Effector memory CD8-positive, alpha-beta T cell (primary cell): ENCODE measurements at regions not wholly inside any gene's neighbourhood (a gene's known extent, or its start where the extent isn't known, plus 50 kb on each side); places are given as distances from the start of the nearest gene placed in this dataset.

Experiments used
- ATAC-seq: fragments of 150-1000 bp; cut with Tn5 transposase; replicated peaks from 2 replicates; pipeline ENCODE4 v1.10.0; 2021; ENCODE audit warnings: mild to moderate bottlenecking, moderate library complexity
- DNase-seq, 3 experiments: peaks; one replicate each; pipeline ENCODE4 v3.0.0; 2021
- H3K27ac Mint-ChIP-seq, 2 donors: one replicate each; pipeline ENCODE4 v1.8.0; 2022; ENCODE audit warnings: mild to moderate bottlenecking in 2 of 2, mixed read lengths in 2 of 2, moderate library complexity in 2 of 2
- H3K27me3 Mint-ChIP-seq, 2 donors: one replicate each; pipeline ENCODE4 v1.8.0; 2022; ENCODE audit warnings: mixed read lengths in 2 of 2
- H3K36me3 Mint-ChIP-seq: one replicate; pipeline ENCODE4 v1.8.0; 2022; ENCODE audit warnings: mild to moderate bottlenecking, moderate library complexity, mixed read lengths; ENCODE audit not compliant: insufficient read depth
- H3K4me1 Mint-ChIP-seq, 2 donors: one replicate each; pipeline ENCODE4 v1.8.0; 2022; ENCODE audit warnings: low read depth in 2 of 2, mixed read lengths in 2 of 2
- H3K4me3 Mint-ChIP-seq, 2 donors: one replicate each; pipeline ENCODE4 v1.8.0; 2022; ENCODE audit warnings: mild to moderate bottlenecking in 2 of 2, mixed read lengths in 2 of 2, moderate library complexity in 2 of 2
- H3K9me3 Mint-ChIP-seq, 2 donors: one replicate each; pipeline ENCODE4 v1.8.0; 2022; ENCODE audit warnings: mixed read lengths in 2 of 2

DNA sequence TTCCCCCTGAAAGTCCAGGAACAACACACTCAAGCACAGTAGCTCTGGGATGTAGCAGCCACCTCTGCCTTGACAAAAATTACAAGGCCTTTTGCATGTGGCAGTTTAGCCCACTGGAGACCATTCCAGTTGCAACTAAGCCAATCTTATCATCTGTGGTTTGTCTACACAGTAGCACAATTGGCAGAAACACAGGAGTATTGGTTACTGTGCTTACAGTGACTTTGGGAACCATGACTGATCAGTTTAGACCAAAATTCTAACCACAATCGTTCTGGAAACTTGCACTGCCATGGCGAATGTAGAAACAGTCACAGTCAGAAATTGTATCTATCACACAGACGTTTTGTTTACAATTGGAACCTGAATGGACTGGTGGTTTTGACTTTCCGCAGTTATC lies 403.7 kb upstream of the MEIS1 start:
- Mint-ChIP-seq H3K36me3 (no peaks in the 10 kb centered on the region), H3K27me3 (no peaks in the 10 kb centered on the region), H3K4me3 (no peak overlapping the region), H3K4me1 (no peaks in the 10 kb centered on the region), H3K27ac (no peak overlapping the region), H3K9me3 (peaks cover 0 to 9% of the 10 kb centered on the region in 2 donors)
- DNase-seq (no peak), ATAC-seq (no peak)

GRCh38 chr2:66030553-66030952 lies 404.4 kb upstream of the MEIS1 start:
- Mint-ChIP-seq H3K27ac (no peak overlapping the region), H3K4me1 (no peaks in the 10 kb centered on the region), H3K9me3 (peaks cover 2 to 9% of the 10 kb centered on the region in 2 donors), H3K36me3 (no peaks in the 10 kb centered on the region), H3K4me3 (no peak overlapping the region), H3K27me3 (no peaks in the 10 kb centered on the region)
- ATAC-seq, result no peak
- no peak for DNase-seq

DNA sequence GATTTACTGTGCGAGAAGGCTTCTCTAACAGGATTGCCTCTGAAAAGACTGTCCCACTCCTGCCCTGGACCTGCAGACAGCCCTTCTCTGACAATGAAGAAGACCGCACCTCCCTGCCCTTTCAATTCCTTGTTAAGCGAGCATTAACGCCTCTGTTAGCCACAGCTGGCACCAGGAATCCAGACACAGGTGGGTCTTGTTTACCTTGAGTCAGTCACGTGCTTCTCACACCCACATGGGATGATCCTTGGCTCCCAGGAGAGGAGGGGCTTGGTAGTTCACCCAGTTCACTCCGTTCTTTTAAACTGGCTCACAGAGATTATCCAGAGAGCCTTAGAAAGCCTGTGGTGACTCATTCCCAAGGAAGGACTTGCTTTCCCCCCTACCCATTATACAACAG lies 410.5 kb upstream of the MEIS1 start:
- Mint-ChIP-seq H3K4me1 (no peaks in the 10 kb centered on the region), H3K9me3 (peaks cover 2 to 3% of the 10 kb centered on the region in 2 donors), H3K27me3 (no peaks in the 10 kb centered on the region), H3K27ac (no peak overlapping the region), H3K36me3 (no peaks in the 10 kb centered on the region), H3K4me3 (no peak overlapping the region)
- DNase-seq (no peak), ATAC-seq (no peak)

DNA sequence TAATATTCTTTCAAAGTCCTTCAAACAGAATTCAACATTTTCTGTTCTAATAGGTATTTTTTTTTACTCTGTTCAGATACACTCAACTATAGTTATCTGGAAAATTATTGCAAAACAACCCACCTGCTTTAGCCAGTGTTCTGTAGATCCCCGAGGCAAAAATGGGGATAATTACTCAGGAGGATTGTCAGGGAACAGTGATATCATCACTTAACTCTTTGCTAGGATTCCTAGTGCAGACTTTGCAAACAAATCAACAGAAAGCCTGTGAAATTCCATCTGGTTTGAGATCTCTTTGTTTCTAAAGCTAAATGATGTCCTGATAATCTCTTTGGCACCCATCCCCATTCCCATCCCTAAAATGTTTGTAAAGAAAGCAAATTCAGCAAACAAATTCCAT lies 413.6 kb upstream of the MEIS1 start:
- H3K4me3 Mint-ChIP-seq, result no peak overlapping the region
- DNase-seq (no peak), ATAC-seq (no peak)
- no peaks in the 10 kb centered on the region for H3K36me3 Mint-ChIP-seq
- H3K9me3 Mint-ChIP-seq, result peaks cover 0 to 3% of the 10 kb centered on the region in 2 donors
- no peaks in the 10 kb centered on the region for H3K4me1 Mint-ChIP-seq
- no peak overlapping the region for H3K27ac Mint-ChIP-seq
- no peaks in the 10 kb centered on the region for H3K27me3 Mint-ChIP-seq

DNA sequence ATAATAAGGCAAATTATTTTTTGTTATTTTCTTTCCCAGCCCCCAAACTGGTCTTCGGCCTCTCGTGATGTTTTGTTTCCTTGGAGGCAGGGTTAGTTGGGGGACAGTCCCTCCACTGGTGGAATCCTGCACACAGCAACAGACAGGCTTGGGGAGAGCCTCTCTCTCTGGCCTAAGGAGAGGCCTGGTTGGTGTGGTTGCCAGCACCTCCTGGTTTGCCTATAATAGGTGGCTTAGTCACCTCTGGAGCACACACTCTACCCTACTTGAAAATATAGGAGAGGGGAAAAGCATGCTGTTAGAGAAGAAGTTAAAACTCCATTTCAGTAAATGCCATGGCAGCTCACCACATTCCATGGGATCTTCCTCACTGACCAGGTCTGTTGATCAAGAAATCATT lies 417.2 kb upstream of the MEIS1 start:
- no peaks in the 10 kb centered on the region for H3K4me1 Mint-ChIP-seq
- no peaks in the 10 kb centered on the region for H3K27me3 Mint-ChIP-seq
- H3K36me3 Mint-ChIP-seq, result no peaks in the 10 kb centered on the region
- ATAC-seq (no peak), DNase-seq (no peak)
- H3K27ac Mint-ChIP-seq, result no peak overlapping the region
- H3K4me3 Mint-ChIP-seq, result no peak overlapping the region
- peaks cover 1 to 14% of the 10 kb centered on the region in 2 donors for H3K9me3 Mint-ChIP-seq

- no peaks in the 10 kb centered on the region for H3K36me3 Mint-ChIP-seq
- H3K27ac Mint-ChIP-seq, result no peak overlapping the region
- no peak overlapping the region for H3K4me3 Mint-ChIP-seq
- H3K4me1 Mint-ChIP-seq, result no peaks in the 10 kb centered on the region
- no peaks in the 10 kb centered on the region for H3K27me3 Mint-ChIP-seq
- DNase-seq (no peak), ATAC-seq (no peak)
- peaks cover 0 to 14% of the 10 kb centered on the region in 2 donors for H3K9me3 Mint-ChIP-seq
Observed at GRCh38 chr2:66014450-66014849, 420.5 kb upstream of the MEIS1 start.

DNA sequence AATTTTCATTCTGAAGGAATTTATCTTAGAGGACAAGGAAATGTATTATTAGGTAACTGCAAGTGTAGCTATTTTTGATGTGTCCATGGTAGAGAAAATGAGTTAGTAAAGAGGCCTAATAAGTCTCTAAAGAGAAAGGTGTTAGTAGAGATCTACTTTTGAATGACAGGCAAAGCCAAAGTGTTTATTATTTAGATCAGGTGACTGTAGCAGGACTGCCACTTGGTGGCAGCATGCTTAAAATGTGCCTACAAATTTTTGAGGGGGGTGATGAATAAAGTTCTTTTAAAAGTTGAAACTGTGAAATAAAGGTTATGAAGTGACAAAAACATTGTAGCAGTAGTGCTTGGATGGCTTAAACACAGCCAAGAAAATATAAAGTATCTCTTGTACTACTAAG lies 421.5 kb upstream of the MEIS1 start:
- Mint-ChIP-seq H3K27ac (no peak overlapping the region), H3K4me1 (no peaks in the 10 kb centered on the region), H3K4me3 (no peak overlapping the region), H3K27me3 (no peaks in the 10 kb centered on the region), H3K36me3 (no peaks in the 10 kb centered on the region), H3K9me3 (peaks cover 0 to 14% of the 10 kb centered on the region in 2 donors)
- no peak for DNase-seq
- ATAC-seq, result no peak

DNA sequence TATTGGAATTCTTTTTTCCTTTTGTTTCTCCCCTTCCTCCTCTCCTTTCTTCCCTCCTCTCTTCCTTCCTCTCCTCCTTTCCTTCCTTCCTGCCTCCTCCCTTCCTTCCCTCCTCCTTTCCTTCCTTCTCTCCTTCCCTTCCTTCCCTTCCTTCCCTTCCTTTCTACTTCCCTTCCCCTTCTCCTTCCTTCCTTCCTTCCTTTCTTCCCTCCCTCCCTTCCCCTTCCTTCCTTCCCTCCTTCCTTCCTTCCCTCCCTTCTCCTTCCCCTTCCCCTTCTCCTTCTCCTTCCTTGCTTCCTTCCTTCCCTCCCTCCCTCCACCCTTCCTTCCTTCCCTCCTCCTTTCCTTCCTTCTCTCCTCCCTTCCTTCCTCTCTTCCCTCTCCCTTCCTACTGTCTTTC lies 431.0 kb upstream of the MEIS1 start:
- Mint-ChIP-seq H3K4me1 (no peaks in the 10 kb centered on the region), H3K4me3 (no peak overlapping the region)
- no peak for DNase-seq

GRCh38 chr2:66001538-66001937 lies 433.4 kb upstream of the MEIS1 start:
- H3K4me1 Mint-ChIP-seq, result no peaks in the 10 kb centered on the region
- peaks cover 0 to 4% of the 10 kb centered on the region in 2 donors for H3K9me3 Mint-ChIP-seq

More for the DNA sequence above, 431.0 kb upstream of the MEIS1 start:
- H3K27ac Mint-ChIP-seq, result no peak overlapping the region
- no peaks in the 10 kb centered on the region for H3K36me3 Mint-ChIP-seq
- H3K27me3 Mint-ChIP-seq, result no peaks in the 10 kb centered on the region
- H3K9me3 Mint-ChIP-seq, result peaks cover 0 to 3% of the 10 kb centered on the region in 2 donors
- no peak for ATAC-seq

DNA sequence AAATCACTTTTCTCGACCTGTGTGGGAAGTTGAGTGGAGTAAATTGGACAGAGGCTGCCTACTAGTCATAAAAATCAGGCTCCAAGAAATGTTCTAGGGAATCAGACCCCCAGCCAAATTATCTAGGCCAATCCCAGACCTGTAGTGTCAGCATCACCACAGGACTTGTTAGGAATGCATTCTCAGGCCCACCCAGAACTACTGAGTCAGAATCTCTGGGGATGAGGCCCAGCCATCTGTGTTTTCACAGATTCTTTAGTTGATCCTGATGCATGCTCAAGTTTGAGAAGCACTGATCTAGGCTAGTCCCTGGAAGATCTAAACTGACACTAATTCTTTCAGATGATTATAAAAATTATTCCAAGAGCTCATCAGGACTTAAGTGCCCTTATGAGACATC lies 434.0 kb upstream of the MEIS1 start:
- Mint-ChIP-seq H3K27ac (no peak overlapping the region), H3K36me3 (no peaks in the 10 kb centered on the region)
- DNase-seq, result no peak

More at GRCh38 chr2:66001538-66001937, 433.4 kb upstream of the MEIS1 start:
- ATAC-seq (no peak), DNase-seq (no peak)
- no peak overlapping the region for H3K4me3 Mint-ChIP-seq
- H3K27me3 Mint-ChIP-seq, result no peaks in the 10 kb centered on the region
- H3K36me3 Mint-ChIP-seq, result no peaks in the 10 kb centered on the region
- H3K27ac Mint-ChIP-seq, result no peak overlapping the region

DNA sequence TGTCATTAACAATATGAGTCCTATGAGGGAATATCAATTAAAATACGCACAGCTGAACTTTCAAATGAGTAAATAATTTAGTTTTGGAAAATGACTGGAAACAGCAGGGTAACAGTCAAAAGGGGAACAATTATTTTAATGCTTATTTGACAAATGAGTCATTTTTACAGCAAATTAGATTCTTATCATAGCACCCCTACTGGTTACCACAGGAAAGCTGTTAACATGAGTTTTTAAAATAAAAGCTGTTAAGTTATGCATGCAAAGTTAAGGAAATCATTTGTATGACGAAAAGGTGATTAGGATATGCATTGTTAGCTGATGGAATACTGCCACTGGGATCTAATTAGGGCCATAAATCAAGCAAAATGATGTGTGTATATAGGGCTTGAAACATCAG lies 435.1 kb upstream of the MEIS1 start:
- ATAC-seq, result no peak
- no peak for DNase-seq
- Mint-ChIP-seq H3K4me3 (no peak overlapping the region), H3K9me3 (peaks cover 0 to 4% of the 10 kb centered on the region in 2 donors), H3K4me1 (no peaks in the 10 kb centered on the region), H3K27me3 (no peaks in the 10 kb centered on the region), H3K36me3 (no peaks in the 10 kb centered on the region), H3K27ac (no peak overlapping the region)

More for the DNA sequence above, 434.0 kb upstream of the MEIS1 start:
- Mint-ChIP-seq H3K27me3 (no peaks in the 10 kb centered on the region), H3K4me3 (no peak overlapping the region), H3K9me3 (peaks cover 0 to 4% of the 10 kb centered on the region in 2 donors), H3K4me1 (no peaks in the 10 kb centered on the region)
- no peak for ATAC-seq

DNA sequence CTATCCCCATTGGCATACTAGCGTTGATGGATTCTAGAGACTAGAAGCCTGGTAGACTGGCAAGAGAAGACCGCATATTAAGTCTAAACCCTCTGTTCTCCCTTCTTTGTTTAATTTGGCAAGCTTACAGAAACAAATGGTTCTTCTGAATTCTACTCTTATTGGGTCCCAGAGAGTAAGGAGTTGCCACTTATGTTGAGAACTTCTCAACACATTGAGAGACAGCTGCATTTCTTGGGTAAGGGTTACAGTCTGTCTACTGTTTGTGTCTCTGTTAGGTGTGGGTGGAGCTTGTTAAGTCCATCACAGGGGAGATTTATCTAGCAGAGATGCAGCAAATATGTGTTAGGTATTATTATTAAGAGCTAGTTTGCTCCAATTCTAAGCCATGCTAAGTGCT lies 435.8 kb upstream of the MEIS1 start:
- H3K27ac Mint-ChIP-seq, result no peak overlapping the region
- no peaks in the 10 kb centered on the region for H3K36me3 Mint-ChIP-seq
- H3K27me3 Mint-ChIP-seq, result no peaks in the 10 kb centered on the region
- DNase-seq (no peak), ATAC-seq (no peak)
- no peaks in the 10 kb centered on the region for H3K4me1 Mint-ChIP-seq
- H3K4me3 Mint-ChIP-seq, result no peak overlapping the region
- H3K9me3 Mint-ChIP-seq, result peaks cover 0 to 2% of the 10 kb centered on the region in 2 donors

DNA sequence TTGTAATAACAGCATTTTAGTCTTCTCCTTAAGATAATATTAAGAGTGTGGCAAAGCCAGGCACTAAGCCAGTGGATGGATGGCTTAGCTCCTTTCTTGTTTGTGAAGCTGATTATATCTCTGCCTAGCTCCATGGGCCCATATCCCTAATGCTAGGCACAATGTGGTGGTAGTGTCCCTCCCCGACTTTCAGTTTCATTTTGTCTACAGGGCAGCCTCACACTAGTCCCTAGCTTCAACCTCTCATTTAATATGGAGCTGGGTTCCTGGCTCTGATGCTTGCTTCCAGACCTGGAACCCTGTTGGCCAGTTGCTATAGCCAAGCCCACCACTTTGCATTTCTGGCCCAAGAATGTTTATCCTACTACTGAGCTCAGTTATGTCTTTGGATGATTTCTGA lies 437.0 kb upstream of the MEIS1 start:
- no peak overlapping the region for H3K27ac Mint-ChIP-seq
- H3K27me3 Mint-ChIP-seq, result no peaks in the 10 kb centered on the region
- no peak for DNase-seq
- no peak overlapping the region for H3K4me3 Mint-ChIP-seq
- peaks cover 0 to 2% of the 10 kb centered on the region in 2 donors for H3K9me3 Mint-ChIP-seq
- ATAC-seq, result no peak
- H3K4me1 Mint-ChIP-seq, result no peaks in the 10 kb centered on the region
- H3K36me3 Mint-ChIP-seq, result no peaks in the 10 kb centered on the region

GRCh38 chr2:65992198-65992554 lies 442.7 kb upstream of the MEIS1 start:
- Mint-ChIP-seq H3K27ac (no peak overlapping the region), H3K4me1 (no peaks in the 10 kb centered on the region), H3K4me3 (no peak overlapping the region), H3K27me3 (no peaks in the 10 kb centered on the region), H3K36me3 (no peaks in the 10 kb centered on the region), H3K9me3 (peaks cover 0 to 6% of the 10 kb centered on the region in 2 donors)
- DNase-seq (no peak), ATAC-seq (no peak)
